Stimulated activated CD4-positive, alpha-beta T cell treated with anti-CD3 and anti-CD28 coated beads, Interleukin-1b, Interleukin-23, amount 100 ng/mL, for 24 hours (primary cell): ENCODE measurements at regions not wholly inside any gene's neighbourhood (a gene's known extent, or its start where the extent isn't known, plus 50 kb on each side); places are given as distances from the start of the nearest gene placed in this dataset.
"Not testable (repeated sequence)": the region's sequence is repeated elsewhere in the genome, so short reads cannot be mapped to it uniquely, and the experiment has no call there.

Experiments
- DNase-seq, 4 experiments: peaks; one replicate each; pipeline ENCODE4 v3.0.0-alpha.2; 2020; ENCODE audit warnings: low read depth in 4 of 4, low spot score in 1 of 4

- DNase-seq: no peak
Measured at GRCh38 chr10:23493711-23494110, 54.8 kb downstream of the OTUD1 start.

- no peak for DNase-seq
Measured at GRCh38 chr10:23496727-23497126, 57.9 kb downstream of the OTUD1 start.

GRCh38 chr10:23499372-23500132 lies 60.7 kb downstream of the OTUD1 start:
- no peak for DNase-seq

GRCh38 chr10:23505797-23506465 lies 67.1 kb downstream of the OTUD1 start:
- no peak for DNase-seq

- DNase-seq: no peak
Measured at GRCh38 chr10:23512355-23513058, 73.6 kb downstream of the OTUD1 start.

GRCh38 chr10:23513621-23514020 lies 74.7 kb downstream of the OTUD1 start:
- not testable (repeated sequence) for DNase-seq

- no peak for DNase-seq
Measured at GRCh38 chr10:23514321-23514720, 75.4 kb downstream of the OTUD1 start.

GRCh38 chr10:23516530-23516929 lies 77.7 kb downstream of the OTUD1 start:
- no peak for DNase-seq

GRCh38 chr10:23517155-23517554 lies 78.3 kb downstream of the OTUD1 start:
- DNase-seq: no peak

GRCh38 chr10:23521735-23522134 lies 82.9 kb downstream of the OTUD1 start:
- DNase-seq: no peak

GRCh38 chr10:23522345-23522744 lies 83.5 kb downstream of the OTUD1 start:
- no peak for DNase-seq

- no peak for DNase-seq
Measured at GRCh38 chr10:23523251-23523650, 84.4 kb downstream of the OTUD1 start.

GRCh38 chr10:23525406-23525805 lies 86.5 kb downstream of the OTUD1 start:
- peak in 1 of 4 experiments; percentile 4 for DNase-seq

GRCh38 chr10:23528419-23528818 lies 89.5 kb downstream of the OTUD1 start:
- DNase-seq: no peak

GRCh38 chr10:23529625-23530024 lies 90.8 kb downstream of the OTUD1 start:
- no peak for DNase-seq

- DNase-seq: no peak
Measured at GRCh38 chr10:23530079-23530478, 91.2 kb downstream of the OTUD1 start.

GRCh38 chr10:23533212-23533611 lies 94.3 kb downstream of the OTUD1 start:
- no peak for DNase-seq

GRCh38 chr10:23534326-23534725 lies 95.5 kb downstream of the OTUD1 start:
- DNase-seq: no peak

- no peak for DNase-seq
Measured at GRCh38 chr10:23534761-23535160, 95.9 kb downstream of the OTUD1 start.

- DNase-seq: no peak
Measured at GRCh38 chr10:23535381-23535780, 96.5 kb downstream of the OTUD1 start.

- no peak for DNase-seq
Measured at GRCh38 chr10:23538968-23539367, 100.1 kb downstream of the OTUD1 start.

GRCh38 chr10:23540401-23541030 lies 101.6 kb downstream of the OTUD1 start:
- DNase-seq: no peak
